ENCODE measurements at regions not wholly inside any gene's neighbourhood (a gene's known extent, or its start where the extent isn't known, plus 50 kb on each side); places are given as distances from the start of the nearest gene placed in this dataset.
"Not testable (repeated sequence)": the region's sequence is repeated elsewhere in the genome, so short reads cannot be mapped to it uniquely, and the experiment has no call there.

DNA sequence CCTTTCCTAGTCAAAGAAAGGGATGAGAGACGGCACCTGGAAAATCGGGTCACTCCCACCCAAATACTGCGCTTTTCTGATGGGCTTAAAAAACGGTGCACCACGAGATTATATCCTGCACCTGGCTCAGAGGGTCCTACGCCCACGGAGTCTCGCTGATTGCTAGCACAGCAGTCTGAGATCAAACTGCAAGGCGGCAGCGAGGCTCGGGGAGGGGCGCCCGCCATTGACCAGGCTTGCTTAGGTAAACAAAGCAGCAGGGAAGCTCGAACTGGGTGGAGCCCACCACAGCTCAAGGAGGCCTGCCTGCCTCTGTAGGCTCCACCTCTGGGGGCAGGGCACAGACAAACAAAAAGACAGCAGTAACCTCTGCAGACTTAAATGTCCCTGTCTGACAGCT is 309.9 kb downstream of the KIF20B start:
- not testable (repeated sequence) for DNase-seq (ENCODE audit: extremely low read depth, low read depth, low spot score)

DNA sequence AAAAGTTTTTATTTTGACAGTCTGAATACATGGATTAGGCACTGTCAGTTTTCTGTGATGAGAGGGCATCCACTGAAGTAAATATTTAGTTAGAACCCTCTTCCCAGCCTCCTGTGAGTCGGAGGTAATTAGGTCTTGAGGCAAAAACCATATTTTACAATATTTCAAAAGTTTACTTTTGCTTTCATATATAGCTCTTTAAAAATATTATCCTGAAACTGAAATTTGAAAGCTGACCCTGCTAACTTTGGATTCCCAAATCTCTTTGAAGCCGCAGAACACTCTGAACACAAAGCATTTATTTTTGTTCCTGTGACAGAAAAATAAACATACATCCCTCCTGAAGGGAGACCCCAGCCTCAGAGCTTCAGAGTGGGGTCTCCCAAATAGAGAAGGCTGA is 317.4 kb downstream of the KIF20B start:
- DNase-seq (ENCODE audit: extremely low read depth, low read depth, low spot score) = no peak

DNA sequence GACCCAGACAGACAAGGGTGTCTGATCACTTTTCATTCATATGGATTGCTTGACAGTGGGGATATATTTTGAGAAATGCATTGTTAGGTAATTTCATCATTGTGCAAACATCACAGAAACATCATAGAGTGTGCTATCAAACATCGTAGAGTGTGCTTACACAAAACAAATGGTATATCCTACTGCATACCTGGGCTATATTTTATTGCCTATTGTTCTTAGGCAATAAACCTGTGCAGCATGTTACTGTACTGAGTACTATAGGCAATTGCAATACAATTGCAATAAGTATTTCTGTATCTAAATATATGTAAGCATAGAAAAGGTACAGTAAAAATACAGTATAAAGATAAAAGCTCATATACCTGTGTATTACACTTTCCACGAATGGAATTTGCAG is 319.1 kb downstream of the KIF20B start:
- DNase-seq (ENCODE audit: extremely low read depth, low read depth, low spot score) = no peak

DNA sequence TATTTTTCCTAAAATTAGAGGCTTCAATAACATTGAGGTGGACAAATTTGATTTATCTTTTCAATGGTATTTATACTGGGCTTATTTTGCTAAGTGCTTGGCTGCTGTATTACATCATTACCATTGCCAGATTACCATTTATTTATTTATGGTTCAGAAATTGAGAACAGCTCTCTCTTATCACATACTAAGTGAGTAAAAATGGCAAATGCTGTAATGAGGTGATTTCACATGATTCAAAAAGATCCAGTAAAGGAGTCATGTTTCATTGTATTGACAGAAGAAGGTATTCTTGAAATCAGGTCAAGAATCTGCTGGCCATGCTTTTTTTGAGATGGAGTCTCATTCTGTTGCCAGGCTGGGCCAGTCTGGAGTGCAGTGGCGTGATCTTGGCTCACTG is 322.6 kb downstream of the KIF20B start:
- DNase-seq (ENCODE audit: extremely low read depth, low read depth, low spot score) = no peak

DNA sequence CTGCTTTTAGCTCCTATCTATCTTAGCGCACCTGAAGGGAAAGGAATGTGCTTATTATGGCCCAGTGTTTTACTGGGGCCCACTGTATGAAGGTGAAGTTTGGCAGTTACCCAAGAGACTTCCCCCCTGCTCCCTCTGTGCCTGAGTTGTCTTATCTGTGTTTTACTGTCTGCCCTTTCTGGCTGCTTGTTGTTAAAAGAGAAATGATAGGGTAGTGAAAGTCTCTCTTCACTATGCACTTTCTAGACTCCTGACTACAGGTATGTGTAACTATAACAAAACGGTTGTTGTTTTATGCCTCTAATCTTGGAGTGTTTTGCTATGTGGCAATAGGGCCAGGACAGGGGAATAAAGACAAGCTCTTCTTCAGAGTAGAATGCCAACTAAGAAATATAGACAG is 326.9 kb downstream of the KIF20B start:
- no peak for DNase-seq (ENCODE audit: extremely low read depth, low read depth, low spot score)

DNA sequence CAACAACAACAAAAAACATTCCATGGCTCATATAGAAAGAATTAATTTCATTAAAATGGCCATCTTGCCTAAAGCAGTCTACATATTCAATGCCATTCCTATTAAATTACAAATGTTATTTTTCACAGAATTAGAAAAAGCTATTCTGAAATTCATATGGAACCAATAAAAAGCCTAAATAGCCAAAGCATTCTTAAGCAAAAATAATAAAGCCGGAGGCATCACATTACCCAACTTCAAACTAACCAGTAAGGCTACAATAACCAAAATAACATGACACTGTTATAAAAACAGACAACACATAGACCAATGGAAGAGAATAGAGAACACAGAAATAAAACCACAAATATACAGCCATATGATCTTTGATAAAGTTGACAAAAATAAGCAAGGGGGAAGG is 330.4 kb downstream of the KIF20B start:
- DNase-seq (ENCODE audit: extremely low read depth, low read depth, low spot score) = no peak

DNA sequence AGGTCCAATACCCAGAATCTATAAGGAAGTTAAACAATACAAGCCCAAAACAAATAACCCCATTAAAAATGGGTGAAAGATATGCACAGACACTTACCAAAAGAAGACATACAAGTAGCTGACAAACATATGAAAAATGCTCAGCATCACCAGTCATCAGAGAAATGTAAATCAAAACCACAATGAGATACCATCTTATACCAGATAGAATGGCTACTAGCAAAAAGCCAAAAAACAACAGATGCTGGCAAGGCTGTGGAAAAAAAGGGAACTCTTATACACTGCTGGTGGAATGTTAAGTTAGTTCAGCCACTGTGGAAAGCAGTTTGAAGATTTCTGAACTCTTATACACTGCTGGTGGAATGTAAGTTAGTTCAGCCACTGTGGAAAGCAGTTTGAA is 331.1 kb downstream of the KIF20B start:
- no peak for DNase-seq (ENCODE audit: extremely low read depth, low read depth, low spot score)

DNA sequence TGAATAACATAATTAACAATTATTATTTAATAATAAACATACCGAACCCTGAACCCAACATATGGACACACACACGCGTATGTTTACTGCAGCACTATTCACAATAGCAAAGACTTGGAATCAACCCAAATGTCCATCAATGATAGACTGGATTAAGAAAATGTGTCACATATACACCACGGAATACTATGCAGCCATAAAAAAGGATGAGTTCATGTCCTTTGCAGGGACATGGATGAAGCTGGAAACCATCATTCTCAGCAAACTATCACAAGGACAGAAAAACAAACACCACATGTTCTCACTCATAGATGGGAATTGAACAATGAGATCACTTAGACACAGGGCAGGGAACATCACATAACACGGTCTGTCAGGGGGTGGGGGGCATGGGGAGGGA is 333.5 kb downstream of the KIF20B start:
- DNase-seq (ENCODE audit: extremely low read depth, low read depth, low spot score) = not testable (repeated sequence)

DNA sequence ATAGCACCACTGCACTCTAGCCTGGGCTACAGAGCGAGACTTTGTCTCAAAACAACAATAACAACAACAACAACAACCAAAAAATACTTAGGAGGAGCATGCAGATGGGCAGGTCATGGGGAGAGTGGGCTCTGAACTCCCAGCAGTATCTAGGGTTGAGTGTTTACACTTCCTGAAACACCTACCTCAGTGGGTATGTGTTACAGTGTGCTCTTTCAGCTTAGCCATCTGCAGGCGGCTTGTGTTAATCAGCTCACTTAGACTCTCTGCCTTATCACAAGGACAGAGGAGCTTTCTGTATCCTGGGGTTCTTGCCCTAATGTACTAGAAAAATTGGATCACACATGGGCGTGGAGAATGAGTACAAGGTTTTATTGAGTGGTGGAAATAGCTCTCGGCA is 340.2 kb downstream of the KIF20B start:
- no peak for DNase-seq (ENCODE audit: extremely low read depth, low read depth, low spot score)

DNA sequence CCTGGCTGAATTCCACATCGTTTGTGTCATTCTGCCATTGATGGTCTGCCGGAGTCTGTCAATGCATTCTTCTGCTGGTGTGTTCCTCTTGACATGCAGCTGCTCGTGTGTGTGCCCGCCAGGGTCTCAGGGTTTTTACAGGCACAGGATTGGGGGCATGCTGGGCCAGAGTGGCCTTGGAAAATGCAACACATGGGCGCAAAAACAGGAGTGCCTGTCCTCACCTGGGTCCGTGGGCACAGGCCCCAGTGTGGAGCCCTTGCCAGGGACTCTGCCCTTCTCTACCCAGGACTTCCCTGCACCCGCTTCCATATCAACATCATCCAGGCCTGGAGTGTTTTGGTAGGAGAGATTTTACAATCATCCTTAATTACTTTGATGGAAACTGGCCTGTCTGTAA is 340.7 kb downstream of the KIF20B start:
- DNase-seq (ENCODE audit: extremely low read depth, low read depth, low spot score) = no peak

DNA sequence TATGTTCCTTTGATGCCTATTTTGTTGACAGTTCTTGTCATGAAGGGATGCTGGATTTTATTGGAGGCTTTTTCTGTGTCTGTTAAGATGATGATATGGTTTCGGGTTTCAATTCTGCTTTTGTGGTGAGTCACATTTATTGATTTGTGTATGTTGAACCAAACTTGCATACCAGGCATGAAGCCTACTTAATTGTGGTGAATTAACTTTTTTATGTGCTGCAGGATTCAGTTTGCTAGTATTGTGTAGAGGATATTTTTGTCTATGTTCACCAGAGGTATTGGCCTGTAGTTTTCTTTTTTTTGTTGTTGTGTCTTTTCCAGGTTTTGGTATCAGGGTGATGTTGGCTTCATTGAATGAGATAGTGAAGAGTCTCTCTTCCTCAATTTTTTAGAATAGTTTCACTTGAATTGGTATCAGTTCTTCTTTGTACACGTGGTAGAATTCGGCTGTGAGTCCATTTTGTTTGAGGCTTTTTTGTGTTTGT is 345.9 kb downstream of the KIF20B start:
- no peak for DNase-seq (ENCODE audit: extremely low read depth, low read depth, low spot score)

DNA sequence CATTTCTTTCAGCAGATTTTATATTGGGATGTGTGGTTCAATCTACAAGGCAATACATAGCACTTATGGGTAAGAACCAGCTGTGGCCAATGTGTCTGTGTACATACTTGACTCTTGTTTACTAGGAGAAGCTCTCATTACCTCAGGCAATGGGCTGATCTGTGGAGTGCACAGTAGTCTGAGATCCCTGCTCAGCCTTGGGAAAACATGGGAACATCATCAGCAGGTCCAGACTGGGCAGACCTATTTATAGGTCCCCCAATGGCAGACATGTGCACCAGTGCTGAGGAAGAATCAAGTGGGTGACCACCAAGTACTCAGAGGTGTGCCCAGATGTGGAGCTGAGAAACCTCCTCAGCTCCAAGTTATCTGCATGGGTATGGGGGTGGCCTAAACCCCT is 349.7 kb downstream of the KIF20B start:
- no peak for DNase-seq (ENCODE audit: extremely low read depth, low read depth, low spot score)

DNA sequence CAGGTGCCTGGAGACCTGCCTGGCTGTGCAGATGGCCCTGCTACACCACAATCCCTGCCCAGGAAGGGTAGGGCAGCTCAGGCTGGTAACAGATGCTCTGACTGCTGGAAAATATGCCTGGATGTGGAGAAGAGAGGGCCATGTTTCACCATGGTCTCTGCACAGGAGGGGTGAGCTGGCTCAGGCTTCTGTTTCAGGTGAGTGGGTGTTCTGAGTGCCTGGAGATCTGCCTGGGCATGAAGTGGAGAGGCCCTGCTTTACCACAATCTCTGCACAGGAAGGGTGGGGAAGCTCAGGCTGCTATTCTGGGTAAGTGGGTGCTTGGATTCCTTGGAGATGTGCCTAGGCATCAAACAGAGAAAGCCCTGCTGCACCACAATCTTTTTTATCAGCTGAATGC is 350.1 kb downstream of the KIF20B start:
- DNase-seq (ENCODE audit: extremely low read depth, low read depth, low spot score) = no peak

DNA sequence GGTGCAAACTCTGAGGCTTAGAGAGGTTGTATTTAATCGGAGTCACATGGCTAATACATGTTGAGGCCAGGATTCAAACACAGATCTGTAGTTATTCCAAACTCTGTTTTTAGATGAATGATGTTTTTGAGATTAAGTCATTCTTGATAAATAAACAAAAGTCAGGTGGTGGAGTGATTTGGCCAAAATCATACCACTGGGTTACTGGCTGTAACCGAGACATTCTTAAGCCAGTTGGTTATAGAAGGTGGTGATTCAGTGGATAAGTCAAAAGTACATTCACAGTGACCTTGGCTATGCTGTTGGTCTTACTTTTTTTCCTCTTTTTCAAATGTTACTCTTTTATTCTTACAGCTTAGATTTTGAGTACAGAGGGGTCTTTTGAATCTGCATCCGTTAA is 361.4 kb downstream of the KIF20B start:
- DNase-seq (ENCODE audit: extremely low read depth, low read depth, low spot score) = no peak

DNA sequence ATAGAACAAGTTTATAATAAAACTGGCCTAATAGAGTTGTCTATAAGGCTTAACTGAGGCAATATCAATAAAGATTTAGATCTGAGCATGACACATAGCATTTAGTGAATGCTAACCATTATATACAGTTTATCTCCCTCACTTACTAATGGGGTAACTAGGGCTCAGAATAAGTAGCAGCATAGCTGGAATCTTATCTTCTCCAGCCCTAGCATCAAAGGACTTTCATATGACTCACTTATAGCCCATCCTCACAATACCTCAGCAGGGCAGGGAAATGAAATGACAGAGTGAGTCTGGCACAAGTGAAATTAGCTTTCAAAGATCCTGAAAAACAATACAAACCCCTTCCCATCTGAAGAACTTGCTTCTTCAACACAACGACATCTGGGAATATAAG is 362.9 kb downstream of the KIF20B start:
- DNase-seq (ENCODE audit: extremely low read depth, low read depth, low spot score) = no peak

DNA sequence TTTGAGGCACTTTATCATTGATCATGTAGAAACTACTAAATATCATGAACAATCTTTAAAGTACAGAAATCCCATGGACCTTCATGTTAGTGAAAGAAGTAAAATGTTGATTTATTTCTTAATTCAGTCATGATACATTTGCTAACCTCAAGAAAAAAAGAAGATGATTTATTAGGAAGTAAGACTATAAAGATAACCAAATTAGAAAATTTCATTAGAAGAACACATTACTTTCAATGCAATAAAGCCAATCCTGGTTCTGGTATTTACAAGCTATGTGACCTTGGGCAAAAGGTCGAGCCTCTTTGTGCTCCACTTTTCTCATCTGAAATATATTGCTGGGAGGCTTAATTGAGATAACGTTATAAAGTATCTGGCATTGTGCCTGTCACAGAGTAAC is 365.0 kb downstream of the KIF20B start:
- no peak for DNase-seq (ENCODE audit: extremely low read depth, low read depth, low spot score)

DNA sequence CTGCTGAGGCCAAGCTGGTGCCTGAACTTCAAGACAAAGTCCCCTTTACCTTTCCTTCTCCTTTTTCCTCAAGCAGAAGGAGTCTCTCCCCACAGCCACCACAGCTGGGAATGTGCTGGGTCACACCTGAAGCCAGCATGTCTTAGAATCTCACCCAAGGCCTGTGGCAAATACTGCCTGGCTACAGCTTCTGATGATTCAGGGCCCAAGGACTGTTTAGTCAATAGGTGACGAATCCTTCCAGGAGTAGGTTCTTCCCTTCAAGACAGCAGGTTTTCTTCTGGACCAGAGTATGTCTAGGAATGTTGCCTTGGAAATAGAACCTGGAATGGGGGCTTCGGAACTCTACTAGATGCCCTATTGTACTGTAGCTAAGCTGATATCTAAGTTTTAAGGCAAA is 374.6 kb downstream of the KIF20B start:
- DNase-seq (ENCODE audit: extremely low read depth, low read depth, low spot score) = no peak

DNA sequence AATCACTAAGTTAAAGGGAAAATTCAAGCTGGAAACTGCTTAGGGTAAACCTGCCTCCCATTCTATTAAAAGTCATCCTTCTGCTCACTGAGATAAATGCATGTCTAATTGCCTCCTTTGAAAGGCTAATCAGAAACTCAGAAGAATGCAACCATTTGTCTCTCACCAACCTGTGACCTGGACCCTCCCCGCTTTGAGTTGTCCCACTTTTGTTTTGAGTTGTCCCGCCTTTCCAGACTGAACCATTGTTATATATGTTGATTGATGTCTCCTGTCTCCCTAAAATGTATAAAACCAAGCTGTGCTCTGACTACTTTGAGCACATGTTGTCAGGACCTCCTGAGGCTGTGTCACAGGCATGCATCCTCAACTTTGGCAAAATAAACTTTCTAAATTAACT is 378.4 kb downstream of the KIF20B start:
- DNase-seq (ENCODE audit: extremely low read depth, low read depth, low spot score) = no peak

DNA sequence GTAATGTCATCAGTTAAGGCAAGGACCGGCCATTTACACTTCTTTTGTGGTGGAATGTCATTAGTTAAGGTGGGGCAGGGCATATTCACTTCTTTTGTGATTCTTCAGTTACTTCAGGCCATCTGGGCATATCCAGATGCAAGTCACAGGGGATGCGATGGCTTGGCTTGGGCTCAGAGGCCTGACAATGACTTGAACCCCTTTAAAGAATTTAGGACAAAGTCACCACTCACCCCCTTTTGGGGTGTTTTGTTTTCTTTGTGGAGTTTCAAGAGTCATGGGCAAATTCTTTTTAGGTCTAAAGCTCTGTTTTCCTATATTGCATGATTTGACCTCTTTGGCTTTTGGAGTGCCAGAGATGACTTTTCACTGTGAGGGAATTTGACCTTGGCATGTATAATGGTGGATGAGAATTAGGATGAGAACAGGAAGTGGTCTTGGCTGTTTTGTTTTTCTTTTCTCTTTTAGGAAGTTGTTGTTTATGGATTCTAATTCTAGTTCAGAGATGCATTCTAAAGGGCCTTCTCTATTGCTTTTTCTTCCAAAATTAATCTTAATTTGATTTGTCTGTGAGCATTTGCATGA is 385.3 kb downstream of the KIF20B start:
- not testable (repeated sequence) for DNase-seq (ENCODE audit: extremely low read depth, low read depth, low spot score)

DNA sequence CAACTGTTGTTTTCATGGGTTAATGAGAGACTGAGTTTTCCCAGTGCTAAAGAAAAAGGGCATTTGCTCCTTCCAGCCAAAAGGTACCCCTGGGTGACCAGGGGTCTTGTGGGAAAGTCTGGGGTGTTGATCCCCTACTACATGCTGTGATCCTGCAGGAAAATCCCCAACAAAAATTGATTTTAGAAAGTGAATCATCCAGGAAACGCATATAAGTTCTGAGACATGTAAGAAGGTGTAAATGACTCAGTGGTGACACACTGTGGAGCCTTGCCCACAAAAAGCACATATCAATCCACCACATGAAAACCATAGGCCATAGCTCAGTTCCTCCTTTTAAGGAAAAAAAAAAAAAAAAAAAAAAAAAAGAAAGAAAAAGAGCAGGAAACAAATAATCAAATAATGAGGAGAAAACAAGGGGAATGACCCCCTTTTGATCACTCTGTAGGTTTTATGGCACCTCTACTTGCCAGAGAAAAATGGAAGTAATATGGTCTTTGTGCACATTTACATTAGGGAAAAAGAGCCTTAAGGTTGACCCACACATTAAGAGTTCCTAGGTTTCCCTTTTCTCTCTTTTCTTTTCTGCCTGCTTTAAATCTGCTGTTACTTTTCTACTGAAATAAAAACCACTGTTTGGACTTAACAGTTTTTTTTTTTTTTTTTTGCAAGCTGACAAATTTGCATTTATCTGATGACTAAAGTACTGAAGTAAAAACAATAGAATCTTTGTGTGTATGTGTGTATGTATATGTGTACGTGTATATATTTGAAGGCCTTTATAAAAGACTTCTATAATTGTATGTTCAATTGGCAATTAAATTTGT is 386.0 kb downstream of the KIF20B start:
- DNase-seq (ENCODE audit: extremely low read depth, low read depth, low spot score) = no peak

DNA sequence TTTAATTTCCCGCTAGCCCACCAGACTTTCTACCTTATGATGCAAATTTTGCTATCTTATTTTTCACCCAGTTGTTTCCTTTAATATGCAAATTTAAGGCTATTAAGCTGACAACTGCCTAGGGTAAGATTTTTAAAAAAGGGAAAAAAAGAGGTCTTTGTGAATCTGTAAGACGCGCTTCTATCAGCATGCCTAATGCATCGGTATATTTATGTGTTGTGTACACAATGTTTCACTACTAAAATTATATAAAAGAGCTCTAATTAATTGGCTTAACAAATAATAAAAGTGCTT is 386.6 kb downstream of the KIF20B start:
- DNase-seq (ENCODE audit: extremely low read depth, low read depth, low spot score) = no peak

DNA sequence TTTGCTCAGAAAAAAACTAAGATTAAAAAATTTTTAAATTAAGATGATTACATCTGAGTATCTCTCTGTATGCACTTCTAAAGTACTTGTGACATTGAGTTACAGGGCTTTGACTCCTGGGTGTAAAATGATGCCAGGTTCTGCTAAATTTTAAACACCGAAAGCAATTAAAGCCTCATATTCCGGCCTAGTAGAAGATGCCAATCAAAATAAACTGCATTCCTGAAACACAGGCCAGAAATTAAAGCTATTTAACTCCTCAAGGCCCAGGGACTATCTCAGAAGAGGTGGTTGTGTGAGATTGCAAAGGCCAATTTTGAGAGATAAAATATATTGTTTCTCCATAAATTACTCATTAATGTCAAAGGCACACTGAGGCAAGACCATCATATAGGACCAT is 388.3 kb downstream of the KIF20B start:
- DNase-seq (ENCODE audit: extremely low read depth, low read depth, low spot score) = no peak

DNA sequence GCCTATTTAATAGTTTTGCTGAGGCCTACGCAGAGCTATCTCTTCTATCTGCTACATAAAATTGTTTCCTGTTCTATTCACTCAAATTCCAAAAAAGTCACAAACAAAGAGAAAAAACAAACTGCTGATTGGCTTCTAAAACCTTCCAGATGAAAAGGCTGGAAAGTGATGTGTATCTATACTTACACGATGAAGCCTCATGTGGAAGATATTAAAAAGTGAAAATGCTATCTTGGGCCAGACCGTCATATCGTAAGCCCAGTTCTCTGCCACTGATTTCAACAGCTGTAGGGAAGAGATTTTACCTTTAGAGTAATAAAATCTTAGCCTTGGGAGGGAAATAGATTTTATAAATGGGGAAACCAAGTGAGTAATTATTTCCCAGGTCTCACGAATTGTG is 394.8 kb downstream of the KIF20B start:
- no peak for DNase-seq (ENCODE audit: extremely low read depth, low read depth, low spot score)
